ENCODE measurements at regions not wholly inside any gene's neighbourhood (a gene's known extent, or its start where the extent isn't known, plus 50 kb on each side); places are given as distances from the start of the nearest gene placed in this dataset.

DNA sequence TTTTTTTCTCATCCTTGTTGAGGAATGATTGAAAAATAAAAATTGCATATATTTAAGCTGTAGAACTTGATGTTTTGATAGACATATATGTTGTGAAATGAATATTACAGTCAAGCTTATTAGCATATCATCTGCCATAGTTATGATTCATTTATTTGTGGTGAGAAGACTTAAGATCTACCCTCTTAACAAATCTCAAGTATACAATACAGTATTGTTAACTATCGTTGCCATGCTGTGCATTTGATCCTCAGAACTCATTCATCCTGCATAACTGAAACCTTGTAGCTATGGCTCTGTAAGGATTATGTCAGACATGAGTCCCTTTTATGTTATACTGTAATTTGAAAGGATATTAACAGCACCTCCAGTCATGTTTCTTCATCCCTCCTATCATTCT lies 2045.3 kb downstream of the ARAP2 start:
- CTCF ChIA-PET: no interaction called here
- POLR2A ChIA-PET: no interaction called here
- Histone ChIP-seq H3K9me3 (no peaks in the 10 kb centered on the region), H3K4me1 (no peaks in the 10 kb centered on the region), H3K27me3 (replicated peaks; ENCODE audit: control insufficient read depth, insufficient read depth, low read length) (no peaks in the 10 kb centered on the region), H3K4me3 (ENCODE audit: low read depth, low read length) (no peak overlapping the region), H3K36me3 (ENCODE audit: control insufficient read depth, insufficient read depth, low read length) (no peaks in the 10 kb centered on the region)
- H3K27ac Mint-ChIP-seq (ENCODE audit: unreplicated experiment): no peak overlapping the region
- H3K4me1 Mint-ChIP-seq (ENCODE audit: low read depth, unreplicated experiment): no peaks in the 10 kb centered on the region
- H3K36me3 Mint-ChIP-seq (ENCODE audit: insufficient read depth, unreplicated experiment): no peaks in the 10 kb centered on the region
- no peak overlapping the region for H3K4me3 Mint-ChIP-seq (ENCODE audit: unreplicated experiment)
- TF ChIP-seq, protein P1, sequence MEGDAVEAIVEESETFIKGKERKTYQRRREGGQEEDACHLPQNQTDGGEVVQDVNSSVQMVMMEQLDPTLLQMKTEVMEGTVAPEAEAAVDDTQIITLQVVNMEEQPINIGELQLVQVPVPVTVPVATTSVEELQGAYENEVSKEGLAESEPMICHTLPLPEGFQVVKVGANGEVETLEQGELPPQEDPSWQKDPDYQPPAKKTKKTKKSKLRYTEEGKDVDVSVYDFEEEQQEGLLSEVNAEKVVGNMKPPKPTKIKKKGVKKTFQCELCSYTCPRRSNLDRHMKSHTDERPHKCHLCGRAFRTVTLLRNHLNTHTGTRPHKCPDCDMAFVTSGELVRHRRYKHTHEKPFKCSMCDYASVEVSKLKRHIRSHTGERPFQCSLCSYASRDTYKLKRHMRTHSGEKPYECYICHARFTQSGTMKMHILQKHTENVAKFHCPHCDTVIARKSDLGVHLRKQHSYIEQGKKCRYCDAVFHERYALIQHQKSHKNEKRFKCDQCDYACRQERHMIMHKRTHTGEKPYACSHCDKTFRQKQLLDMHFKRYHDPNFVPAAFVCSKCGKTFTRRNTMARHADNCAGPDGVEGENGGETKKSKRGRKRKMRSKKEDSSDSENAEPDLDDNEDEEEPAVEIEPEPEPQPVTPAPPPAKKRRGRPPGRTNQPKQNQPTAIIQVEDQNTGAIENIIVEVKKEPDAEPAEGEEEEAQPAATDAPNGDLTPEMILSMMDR (IDR thresholded peaks at IDR 0.05; ENCODE audit: insufficient read depth in 1 of 2, low read depth in 1 of 2, low read length in 1 of 2, severe bottlenecking in 1 of 2, unreplicated experiment in 1 of 2): no peak
- BruUV-seq (replicated peaks): no TSS peak
- H3K27me3 Mint-ChIP-seq (ENCODE audit: insufficient read depth, unreplicated experiment): peaks cover under 1% of the 10 kb centered on the region
- no peak for DNase-seq
- H3K9me3 Mint-ChIP-seq (ENCODE audit: unreplicated experiment): no peaks in the 10 kb centered on the region
- intact Hi-C loops (cut with micrococcal nuclease; ENCODE audit: unreplicated experiment): no loop called here

DNA sequence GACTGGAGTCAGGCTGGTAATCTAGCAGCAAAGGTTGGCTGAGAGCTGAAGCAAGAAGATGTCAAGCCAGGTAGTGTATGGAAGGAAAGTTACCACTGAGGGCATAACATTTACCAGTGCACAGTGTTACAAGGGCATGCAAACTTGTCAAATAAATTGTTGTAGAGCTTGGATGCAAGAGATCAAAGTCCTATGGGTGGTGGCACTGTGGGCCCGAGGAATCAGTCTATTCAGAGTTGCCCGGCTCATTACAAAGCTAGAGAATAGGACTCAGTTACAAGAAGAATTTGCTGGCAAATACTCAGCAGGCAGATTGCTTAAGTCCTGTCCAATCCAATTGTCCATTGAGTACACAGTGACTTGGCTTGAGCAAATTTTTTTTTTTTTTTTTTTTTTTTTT lies 2043.8 kb downstream of the ARAP2 start:
- Mint-ChIP-seq H3K9me3 (ENCODE audit: unreplicated experiment) (no peaks in the 10 kb centered on the region), H3K36me3 (ENCODE audit: insufficient read depth, unreplicated experiment) (no peaks in the 10 kb centered on the region), H3K27me3 (ENCODE audit: insufficient read depth, unreplicated experiment) (no peaks in the 10 kb centered on the region), H3K27ac (ENCODE audit: unreplicated experiment) (no peak overlapping the region), H3K4me1 (ENCODE audit: low read depth, unreplicated experiment) (no peaks in the 10 kb centered on the region), H3K4me3 (ENCODE audit: unreplicated experiment) (no peak overlapping the region)
- H3K27me3 ChIP-seq (replicated peaks; ENCODE audit: control insufficient read depth, insufficient read depth, low read length): no peaks in the 10 kb centered on the region
- ChIA-PET CTCF (no interaction called here), POLR2A (no interaction called here)
- no peak overlapping the region for H3K4me3 ChIP-seq (ENCODE audit: low read depth, low read length)
- intact Hi-C loops (cut with micrococcal nuclease; ENCODE audit: unreplicated experiment): no loop called here
- no peak for DNase-seq
- H3K36me3 ChIP-seq (ENCODE audit: control insufficient read depth, insufficient read depth, low read length): no peaks in the 10 kb centered on the region
- no peaks in the 10 kb centered on the region for H3K9me3 ChIP-seq
- TF ChIP-seq, protein P1 (IDR thresholded peaks at IDR 0.05; ENCODE audit: insufficient read depth in 1 of 2, low read depth in 1 of 2, low read length in 1 of 2, severe bottlenecking in 1 of 2, unreplicated experiment in 1 of 2): no peak
- H3K4me1 ChIP-seq: no peaks in the 10 kb centered on the region
- no TSS peak for BruUV-seq (replicated peaks)

DNA sequence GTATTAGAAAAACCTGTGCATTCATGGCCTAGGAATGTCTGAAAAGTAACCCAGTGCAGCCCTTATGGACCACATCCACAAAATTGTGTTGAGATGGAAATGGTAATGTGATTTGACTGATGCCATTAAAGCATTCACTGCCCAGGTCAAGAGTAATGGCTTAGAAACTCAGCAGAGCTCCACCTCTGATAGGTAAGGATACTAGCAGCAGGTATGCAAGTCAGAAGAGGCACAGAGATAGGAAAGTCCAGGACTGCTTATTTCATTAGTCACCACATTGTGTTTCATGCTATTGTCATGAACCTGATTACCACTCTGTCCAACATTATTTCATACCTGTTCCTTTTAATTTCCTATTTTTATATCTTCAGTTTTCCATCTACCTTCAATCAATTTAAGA lies 2042.2 kb downstream of the ARAP2 start:
- Mint-ChIP-seq H3K4me3 (ENCODE audit: unreplicated experiment) (no peak overlapping the region), H3K36me3 (ENCODE audit: insufficient read depth, unreplicated experiment) (no peaks in the 10 kb centered on the region), H3K9me3 (ENCODE audit: unreplicated experiment) (no peaks in the 10 kb centered on the region), H3K4me1 (ENCODE audit: low read depth, unreplicated experiment) (no peaks in the 10 kb centered on the region), H3K27me3 (ENCODE audit: insufficient read depth, unreplicated experiment) (no peaks in the 10 kb centered on the region), H3K27ac (ENCODE audit: unreplicated experiment) (no peak overlapping the region)
- H3K4me1 ChIP-seq: no peaks in the 10 kb centered on the region
- no peak for DNase-seq
- CTCF ChIA-PET: no interaction called here
- H3K27me3 ChIP-seq (replicated peaks; ENCODE audit: control insufficient read depth, insufficient read depth, low read length): no peaks in the 10 kb centered on the region
- TF ChIP-seq, protein P1 (IDR thresholded peaks at IDR 0.05; ENCODE audit: insufficient read depth in 1 of 2, low read depth in 1 of 2, low read length in 1 of 2, severe bottlenecking in 1 of 2, unreplicated experiment in 1 of 2): no peak
- H3K9me3 ChIP-seq: no peaks in the 10 kb centered on the region
- BruUV-seq (replicated peaks): no TSS peak
- no peak overlapping the region for H3K4me3 ChIP-seq (ENCODE audit: low read depth, low read length)
- POLR2A ChIA-PET: no interaction called here
- no peaks in the 10 kb centered on the region for H3K36me3 ChIP-seq (ENCODE audit: control insufficient read depth, insufficient read depth, low read length)
- intact Hi-C loops (cut with micrococcal nuclease; ENCODE audit: unreplicated experiment): no loop called here

All from Caco-2 (cell line).